ENCODE measurements at regions not wholly inside any gene's neighbourhood (a gene's known extent, or its start where the extent isn't known, plus 50 kb on each side); places are given as distances from the start of the nearest gene placed in this dataset.
"Not testable (repeated sequence)": the region's sequence is repeated elsewhere in the genome, so short reads cannot be mapped to it uniquely, and the experiment has no call there.

DNA sequence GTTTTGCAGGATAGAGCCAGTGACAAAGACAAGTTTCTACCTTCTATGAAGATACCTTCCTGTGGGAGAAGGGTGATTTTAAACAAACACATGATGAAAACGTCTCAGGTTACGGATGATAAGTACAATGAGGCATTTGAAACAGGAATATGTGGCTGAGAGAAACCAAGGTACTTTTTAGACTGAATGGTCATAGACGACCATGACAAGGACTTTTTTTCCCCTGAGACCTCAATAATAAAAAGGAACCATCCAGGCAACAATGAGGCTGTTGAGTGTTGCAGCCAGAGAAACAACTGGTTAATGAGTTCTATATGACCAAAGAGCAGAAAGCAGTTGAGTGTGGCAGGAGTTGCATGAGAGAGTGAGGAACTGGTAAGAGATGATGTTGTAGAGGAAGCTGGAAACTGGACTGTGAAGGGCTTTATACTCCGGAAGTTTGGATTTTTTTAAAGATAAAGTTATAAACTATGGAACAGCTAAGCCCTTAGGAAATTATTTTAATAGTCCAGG, 306.1 kb upstream of the CYRIA start:
- no peak for DNase-seq (ENCODE audit: low read depth in 3 of 3)

- DNase-seq (ENCODE audit: low read depth in 3 of 3): not testable (repeated sequence)
Observed at GRCh38 chr2:16970948-16971347, 305.3 kb upstream of the CYRIA start.

GRCh38 chr2:16962505-16962904, 296.9 kb upstream of the CYRIA start:
- no peak for DNase-seq (ENCODE audit: low read depth in 3 of 3)

GRCh38 chr2:16960579-16960978, 294.9 kb upstream of the CYRIA start:
- no peak for DNase-seq (ENCODE audit: low read depth in 3 of 3)

DNA sequence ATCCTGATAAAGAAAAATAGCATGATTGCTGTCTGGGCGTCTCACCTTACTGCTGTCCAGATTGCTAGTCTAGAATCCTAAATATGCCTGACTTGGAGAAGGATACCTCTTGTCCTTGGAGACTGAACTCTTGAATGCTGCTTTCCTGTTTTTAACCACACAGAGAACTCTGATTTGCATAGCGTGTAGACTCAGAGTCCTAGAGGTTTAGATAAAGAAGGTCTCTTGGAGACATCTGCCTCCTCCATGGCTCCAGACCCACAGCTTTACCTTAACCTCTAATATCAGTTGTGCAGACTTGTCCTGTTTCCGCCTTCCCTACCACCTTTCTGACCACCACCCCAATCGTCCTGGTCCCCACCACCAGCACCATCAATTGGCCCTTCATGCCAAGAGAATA, 292.6 kb upstream of the CYRIA start:
- DNase-seq (ENCODE audit: low read depth in 3 of 3): no peak

- no peak for DNase-seq (ENCODE audit: low read depth in 3 of 3)
Observed at GRCh38 chr2:16952805-16953204, 287.2 kb upstream of the CYRIA start.

DNA sequence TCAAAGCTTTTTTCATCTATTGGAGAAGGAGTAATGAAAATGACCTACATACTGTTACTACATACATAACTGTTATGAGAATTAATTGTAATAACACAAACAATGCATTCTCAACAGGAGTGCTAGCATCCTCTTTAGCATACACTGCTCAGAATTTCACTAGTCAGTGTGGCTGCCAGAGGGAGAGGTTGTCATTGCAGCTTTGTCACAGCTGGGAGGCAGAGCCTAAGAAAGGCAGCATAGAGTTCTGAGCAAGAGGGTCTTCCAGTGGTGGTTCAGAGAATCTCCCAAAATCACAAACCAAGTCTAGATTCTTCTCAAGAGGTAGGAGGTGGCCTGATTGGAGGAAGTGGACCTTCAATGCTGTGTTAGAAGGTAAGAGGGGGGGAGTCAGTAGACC, 286.7 kb upstream of the CYRIA start:
- DNase-seq (ENCODE audit: low read depth in 3 of 3): no peak

- no peak for DNase-seq (ENCODE audit: low read depth in 3 of 3)
Observed at GRCh38 chr2:16950436-16950835, 284.8 kb upstream of the CYRIA start.

DNA sequence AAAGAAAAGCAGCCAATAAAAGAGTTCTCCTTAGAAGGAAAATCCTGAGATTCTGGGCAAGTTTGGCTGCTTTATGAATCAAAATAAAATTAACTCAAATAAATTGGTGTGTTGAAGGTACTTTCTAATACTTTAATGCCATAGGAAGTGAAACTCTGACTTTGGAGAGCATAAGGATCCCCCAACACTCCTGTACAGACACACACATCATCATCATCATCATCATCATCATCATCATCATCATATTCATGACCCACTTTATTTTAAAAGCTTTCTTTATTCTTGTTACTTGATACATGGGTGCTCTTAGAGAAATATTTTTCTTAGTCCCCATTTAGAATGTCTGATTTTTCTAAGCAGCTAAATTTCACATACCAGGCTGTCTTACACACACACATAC, 283.1 kb upstream of the CYRIA start:
- DNase-seq (ENCODE audit: low read depth in 3 of 3): no peak

DNA sequence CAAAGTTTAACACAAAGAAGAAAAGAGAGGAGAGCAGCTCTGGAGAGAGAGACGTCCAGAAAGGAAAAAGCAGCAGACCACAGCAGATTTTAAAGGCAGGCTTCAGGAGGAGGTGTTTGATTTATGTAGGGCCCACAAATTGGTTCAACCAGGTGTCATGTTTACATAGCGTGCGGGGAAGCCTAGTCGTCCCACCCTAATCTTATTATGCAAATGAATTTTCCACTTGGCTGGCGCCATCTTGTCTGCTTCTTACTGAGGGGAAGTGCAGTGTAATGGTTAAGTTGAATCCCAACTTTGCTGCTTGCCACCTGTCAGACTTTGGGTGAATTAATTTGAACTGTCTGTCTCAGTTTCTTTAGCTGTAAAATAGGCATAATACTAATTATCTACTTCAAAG, 282.4 kb upstream of the CYRIA start:
- DNase-seq (ENCODE audit: low read depth in 3 of 3): no peak

- no peak for DNase-seq (ENCODE audit: low read depth in 3 of 3)
Observed at GRCh38 chr2:16943279-16943958, 277.8 kb upstream of the CYRIA start.

DNA sequence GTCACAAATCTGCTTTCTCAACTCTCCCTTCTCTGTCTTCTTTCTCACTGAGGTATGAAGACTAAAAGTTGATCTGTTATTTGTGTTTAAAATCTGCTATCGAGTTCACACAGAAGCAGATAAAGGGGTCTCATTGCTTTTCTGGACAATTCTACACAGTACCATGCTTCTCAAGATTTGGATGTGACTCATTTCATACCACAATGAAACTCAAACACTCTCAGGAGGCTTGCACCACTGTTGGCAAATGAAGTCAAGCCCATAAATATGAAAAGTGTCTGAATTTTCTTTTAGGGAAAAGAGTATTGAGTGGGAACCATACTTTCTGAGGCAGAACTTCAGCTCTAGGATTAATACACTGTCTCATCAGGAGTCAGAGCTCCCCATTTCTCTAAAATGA, 274.6 kb upstream of the CYRIA start:
- DNase-seq (ENCODE audit: low read depth in 3 of 3): no peak

GRCh38 chr2:16939771-16940170, 274.1 kb upstream of the CYRIA start:
- no peak for DNase-seq (ENCODE audit: low read depth in 3 of 3)

- no peak for DNase-seq (ENCODE audit: low read depth in 3 of 3)
Observed at GRCh38 chr2:16933355-16933754, 267.7 kb upstream of the CYRIA start.

DNA sequence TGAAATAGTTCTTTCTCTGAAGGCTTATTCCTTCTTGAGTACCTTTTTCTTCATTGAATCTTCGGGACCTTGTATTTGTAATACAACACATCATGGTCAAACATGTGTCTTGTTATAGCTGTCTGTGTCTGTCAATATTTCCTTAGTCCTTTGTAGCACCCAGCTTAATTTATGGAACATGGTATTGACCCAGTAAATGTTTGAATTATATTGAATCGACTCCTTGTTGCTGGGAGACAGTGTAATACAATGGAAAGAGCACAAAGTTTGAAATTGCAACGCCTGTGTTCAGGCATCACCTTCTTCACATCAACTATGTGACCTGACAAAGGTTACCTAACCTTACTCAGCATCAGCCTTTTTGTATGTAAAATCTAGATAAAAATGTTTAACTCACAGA, 267.2 kb upstream of the CYRIA start:
- no peak for DNase-seq (ENCODE audit: low read depth in 3 of 3)

GRCh38 chr2:16931441-16931840, 265.8 kb upstream of the CYRIA start:
- DNase-seq (ENCODE audit: low read depth in 3 of 3): no peak

DNA sequence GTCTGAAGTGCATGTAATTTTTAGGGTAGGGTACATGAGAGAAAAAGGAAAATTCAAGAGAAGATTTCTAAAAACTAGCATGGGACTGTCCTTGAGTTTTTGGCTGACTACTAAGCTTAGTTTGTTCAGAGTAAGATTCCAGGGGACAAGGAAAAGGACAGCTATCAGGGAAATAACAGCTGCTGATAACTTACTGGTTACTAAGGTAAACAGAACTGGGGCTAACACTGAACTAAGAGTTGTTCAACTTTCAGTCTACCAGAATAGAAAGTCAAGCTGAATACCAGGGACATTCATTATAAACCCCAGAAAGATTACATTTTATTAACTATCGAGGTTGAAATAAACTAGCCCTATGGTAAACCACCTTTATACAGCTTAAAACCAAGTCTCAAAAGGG, 261.8 kb upstream of the CYRIA start:
- DNase-seq (ENCODE audit: low read depth in 3 of 3): no peak

DNA sequence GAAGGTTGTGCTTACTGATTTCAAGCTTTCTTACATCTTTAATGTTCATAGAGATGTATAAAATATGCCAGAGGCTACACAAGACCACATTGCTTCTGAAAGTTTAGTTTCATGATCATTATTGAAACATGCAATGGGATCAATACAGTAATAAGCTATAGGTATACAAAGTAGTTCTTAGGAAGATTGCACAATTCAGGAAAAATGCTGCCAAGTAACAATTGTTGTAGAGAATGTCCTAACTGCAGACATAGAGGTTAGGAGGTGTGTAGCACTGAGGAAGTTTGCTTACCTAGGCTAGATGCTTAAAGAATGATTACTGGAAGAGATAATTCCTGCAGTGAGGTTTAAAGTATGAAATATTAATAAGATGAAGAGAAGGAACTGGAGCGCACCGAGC, 259.5 kb upstream of the CYRIA start:
- DNase-seq (ENCODE audit: low read depth in 3 of 3): no peak

DNA sequence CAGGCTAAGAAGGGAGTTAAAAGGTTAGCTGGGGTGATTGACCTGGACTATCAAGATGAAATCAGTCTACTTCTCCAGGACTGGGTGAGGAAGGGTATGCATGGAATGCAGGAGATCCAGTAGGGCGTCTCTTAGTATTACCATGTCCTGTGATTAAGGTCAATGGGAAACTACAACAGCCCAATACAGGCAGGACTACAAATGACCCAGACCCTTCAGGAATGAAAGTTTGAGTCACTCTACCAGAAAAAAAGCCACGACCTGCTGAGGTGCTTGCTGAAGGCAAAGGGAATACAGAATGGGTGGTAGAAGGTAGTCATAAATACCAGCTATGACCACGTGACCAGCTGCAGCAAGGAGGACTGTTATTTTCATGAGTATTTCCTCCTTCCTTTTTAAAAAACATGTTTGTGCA, 249.7 kb upstream of the CYRIA start:
- not testable (repeated sequence) for DNase-seq (ENCODE audit: low read depth in 3 of 3)

DNA sequence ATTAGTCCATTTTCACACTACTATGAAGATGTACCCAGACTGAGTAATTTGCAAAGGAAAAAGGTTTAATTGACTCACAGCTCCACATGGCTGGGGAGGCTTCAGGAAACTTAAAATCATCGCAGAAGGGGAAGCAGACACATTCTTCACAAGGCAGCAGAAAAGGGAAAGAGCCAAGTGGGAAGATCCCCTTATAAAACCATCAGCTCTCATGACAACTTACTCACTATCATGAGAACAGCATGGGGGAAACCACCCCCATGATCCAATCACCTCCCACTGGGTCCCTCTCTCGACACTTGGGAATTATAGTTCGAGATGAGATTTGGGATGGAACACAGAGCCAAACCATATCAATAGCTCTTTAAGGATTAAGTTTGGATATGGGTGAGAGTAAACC, 246.1 kb upstream of the CYRIA start:
- DNase-seq (ENCODE audit: low read depth in 3 of 3): no peak

GRCh38 chr2:16908656-16909055, 243.0 kb upstream of the CYRIA start:
- DNase-seq (ENCODE audit: low read depth in 3 of 3): no peak

- no peak for DNase-seq (ENCODE audit: low read depth in 3 of 3)
Observed at GRCh38 chr2:16907645-16908282, 242.1 kb upstream of the CYRIA start.

DNA sequence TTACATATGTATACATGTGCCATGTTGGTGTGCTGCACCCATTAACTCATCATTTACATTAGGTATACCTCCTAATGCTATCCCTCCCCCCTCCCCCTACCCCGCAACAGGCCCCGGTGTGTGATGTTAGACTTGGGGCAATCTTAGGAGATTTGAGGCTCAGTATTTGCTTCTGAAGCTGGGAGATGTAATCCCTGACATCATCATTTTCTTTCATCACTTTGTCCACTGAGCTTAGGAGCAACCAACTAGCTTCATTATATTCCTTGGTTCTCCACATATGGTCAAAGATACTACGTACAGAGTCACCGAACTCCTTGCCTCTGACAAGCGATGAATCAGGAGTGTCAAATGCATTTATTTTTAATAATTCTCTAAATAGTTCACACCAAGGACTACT, 239.7 kb upstream of the CYRIA start:
- DNase-seq (ENCODE audit: low read depth in 3 of 3): not testable (repeated sequence)
